ENCODE measurements at regions not wholly inside any gene's neighbourhood (a gene's known extent, or its start where the extent isn't known, plus 50 kb on each side); places are given as distances from the start of the nearest gene placed in this dataset.

DNA sequence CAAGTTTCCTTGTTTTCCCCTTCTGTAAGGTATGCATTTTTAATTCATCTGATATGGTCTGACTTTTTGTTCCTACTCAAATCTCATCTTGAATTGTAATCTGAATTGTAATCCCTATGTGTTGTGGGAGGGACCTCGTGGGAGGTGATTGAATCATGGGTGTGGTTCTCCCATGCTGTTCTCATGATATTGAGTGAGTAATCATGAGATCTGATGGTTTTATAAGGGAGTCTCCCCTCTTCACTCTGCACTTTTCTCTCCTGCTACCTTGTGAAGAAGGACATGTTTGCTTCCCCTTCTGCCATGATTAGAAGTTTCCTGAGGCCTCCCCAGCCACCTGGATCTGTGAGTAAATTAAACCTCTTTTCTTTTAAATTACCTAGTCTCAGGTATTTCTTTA is 476.1 kb downstream of the LPIN1 start:
- peaks cover 22% of the 10 kb centered on the region for H3K9me3 Mint-ChIP-seq
- no peak overlapping the region for H3K4me3 Mint-ChIP-seq
- no peaks in the 10 kb centered on the region for H3K4me1 Mint-ChIP-seq
- H3K27me3 Mint-ChIP-seq, result no peaks in the 10 kb centered on the region
- ATAC-seq (replicated peaks), result peak; percentile 83
- no peak overlapping the region for H3K27ac Mint-ChIP-seq
- no peaks in the 10 kb centered on the region for H3K36me3 Mint-ChIP-seq (ENCODE audit: low read depth)

DNA sequence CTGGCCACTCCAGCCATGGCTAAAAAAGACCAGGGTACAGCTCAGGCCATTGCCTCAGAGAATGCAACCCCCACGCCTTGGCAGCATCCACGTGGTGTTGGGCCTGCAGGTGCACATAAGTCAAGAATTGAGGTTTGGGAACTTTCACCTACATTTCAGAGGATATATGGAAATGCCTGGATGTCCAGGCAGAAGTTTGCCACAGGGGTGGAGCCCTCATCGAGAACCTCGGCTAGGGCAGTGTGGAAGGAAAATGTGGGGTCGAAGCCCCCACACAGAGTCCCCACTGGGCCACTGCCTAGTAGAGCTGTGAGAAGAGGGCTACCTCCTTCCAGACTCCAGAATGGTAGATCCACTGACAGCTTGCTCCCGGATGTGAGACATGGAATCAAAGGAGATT is 477.3 kb downstream of the LPIN1 start:
- no peaks in the 10 kb centered on the region for H3K4me1 Mint-ChIP-seq
- ATAC-seq (replicated peaks), result no peak
- H3K27me3 Mint-ChIP-seq, result no peaks in the 10 kb centered on the region
- H3K4me3 Mint-ChIP-seq, result no peak overlapping the region
- H3K36me3 Mint-ChIP-seq (ENCODE audit: low read depth), result no peaks in the 10 kb centered on the region
- peaks cover 22% of the 10 kb centered on the region for H3K9me3 Mint-ChIP-seq
- no peak overlapping the region for H3K27ac Mint-ChIP-seq

DNA sequence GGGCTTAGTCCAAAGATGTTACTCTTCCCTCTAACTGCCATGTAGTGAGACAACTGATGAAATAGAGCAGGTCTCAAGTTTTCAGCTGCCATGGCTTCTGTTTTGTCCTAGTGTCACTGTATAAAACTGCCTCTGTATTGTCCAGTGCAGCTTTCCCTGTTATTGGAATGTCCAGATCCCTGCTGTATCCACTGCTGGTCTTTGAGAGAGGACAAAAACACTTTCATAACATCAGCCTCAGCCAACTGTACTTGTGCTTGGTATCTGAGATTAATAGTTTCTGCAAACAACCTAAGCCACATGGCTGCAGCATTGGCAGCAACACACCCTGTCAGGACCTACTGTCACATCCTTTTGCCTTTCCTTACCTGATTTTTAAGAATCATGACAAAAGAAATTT is 480.2 kb downstream of the LPIN1 start:
- no peaks in the 10 kb centered on the region for H3K4me1 Mint-ChIP-seq
- H3K27ac Mint-ChIP-seq, result no peak overlapping the region
- H3K27me3 Mint-ChIP-seq, result no peaks in the 10 kb centered on the region
- no peaks in the 10 kb centered on the region for H3K36me3 Mint-ChIP-seq (ENCODE audit: low read depth)
- H3K4me3 Mint-ChIP-seq, result no peak overlapping the region
- no peak for ATAC-seq (replicated peaks)
- peaks cover 20% of the 10 kb centered on the region for H3K9me3 Mint-ChIP-seq

DNA sequence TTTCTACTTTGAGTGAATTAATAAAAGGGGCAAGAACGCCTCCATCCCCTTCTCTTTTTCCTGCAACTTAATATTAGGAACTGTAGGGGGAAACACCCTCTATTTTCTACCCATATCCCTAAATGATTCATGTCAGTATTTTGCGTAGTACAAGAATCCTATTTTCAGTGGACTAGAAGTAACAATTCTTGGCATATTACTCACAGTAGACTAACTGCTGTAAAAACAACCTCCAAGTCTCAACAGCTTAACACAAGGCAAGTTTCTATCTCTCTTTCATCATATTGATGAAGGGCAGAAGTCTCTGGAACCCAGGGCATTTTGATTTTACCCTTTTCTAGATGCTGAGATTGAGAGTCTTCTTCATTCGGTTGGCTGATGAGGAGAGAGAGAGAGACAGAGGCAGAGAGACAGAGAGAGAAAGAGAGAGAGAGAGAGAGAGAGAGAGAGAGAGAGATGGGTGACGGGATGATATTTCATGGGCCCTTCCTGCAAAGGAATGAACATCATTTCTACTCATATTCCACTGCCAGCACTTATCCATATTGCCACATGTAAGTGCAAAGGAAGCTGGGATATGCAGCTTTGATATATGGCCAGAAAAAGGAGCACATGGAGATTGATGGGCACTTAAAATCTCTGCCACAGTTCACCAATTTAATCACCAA is 481.6 kb downstream of the LPIN1 start:
- peaks cover 11% of the 10 kb centered on the region for H3K9me3 Mint-ChIP-seq
- no peak overlapping the region for H3K27ac Mint-ChIP-seq
- no peaks in the 10 kb centered on the region for H3K4me1 Mint-ChIP-seq
- H3K27me3 Mint-ChIP-seq, result no peaks in the 10 kb centered on the region
- H3K4me3 Mint-ChIP-seq, result no peak overlapping the region
- no peaks in the 10 kb centered on the region for H3K36me3 Mint-ChIP-seq (ENCODE audit: low read depth)
- no peak for ATAC-seq (replicated peaks)

DNA sequence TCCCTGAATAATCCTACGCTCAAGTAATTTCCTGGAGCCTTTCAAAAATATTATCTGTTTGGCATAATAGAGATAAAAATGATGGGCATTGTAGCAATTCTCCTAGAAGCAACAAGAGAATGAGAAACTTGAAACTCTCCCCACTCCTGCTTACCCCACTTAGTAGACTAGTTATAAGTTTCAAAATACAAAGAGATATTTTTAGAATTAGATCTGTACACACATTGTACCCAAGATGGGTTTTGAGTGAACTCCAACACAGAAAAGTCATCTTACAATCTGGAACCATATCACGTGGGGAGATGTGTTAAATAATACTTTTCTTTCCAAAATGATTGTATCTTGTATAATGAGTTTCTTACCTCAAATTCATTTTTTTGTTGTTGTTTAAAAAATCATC is 484.9 kb downstream of the LPIN1 start:
- Mint-ChIP-seq H3K27me3 (no peaks in the 10 kb centered on the region), H3K4me1 (no peaks in the 10 kb centered on the region), H3K27ac (no peak overlapping the region), H3K9me3 (no peaks in the 10 kb centered on the region), H3K4me3 (no peak overlapping the region), H3K36me3 (ENCODE audit: low read depth) (no peaks in the 10 kb centered on the region)
- ATAC-seq (replicated peaks), result no peak

DNA sequence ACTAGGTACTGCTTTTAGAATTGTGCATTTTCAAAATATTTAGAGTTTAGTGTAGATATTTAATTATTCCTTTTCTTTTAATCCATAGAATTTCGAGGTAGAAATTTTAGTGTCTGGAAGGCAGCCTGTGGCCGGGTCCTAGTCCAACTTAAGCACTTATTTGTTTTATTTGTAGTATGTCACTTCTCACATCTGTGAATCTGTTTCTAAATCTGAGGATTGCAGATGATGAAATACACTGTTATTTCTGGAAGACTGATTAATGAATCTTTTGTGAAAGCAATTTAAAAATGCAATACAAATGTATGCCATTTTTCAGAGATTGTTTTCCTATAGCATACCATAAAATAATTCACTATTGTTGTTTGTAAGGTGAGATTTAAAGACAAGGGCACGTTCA is 483.9 kb upstream of the TRIB2 start:
- ATAC-seq (replicated peaks), result no peak
- Mint-ChIP-seq H3K27me3 (no peaks in the 10 kb centered on the region), H3K9me3 (no peaks in the 10 kb centered on the region), H3K4me1 (no peaks in the 10 kb centered on the region), H3K36me3 (ENCODE audit: low read depth) (no peaks in the 10 kb centered on the region), H3K27ac (no peak overlapping the region), H3K4me3 (no peak overlapping the region)

DNA sequence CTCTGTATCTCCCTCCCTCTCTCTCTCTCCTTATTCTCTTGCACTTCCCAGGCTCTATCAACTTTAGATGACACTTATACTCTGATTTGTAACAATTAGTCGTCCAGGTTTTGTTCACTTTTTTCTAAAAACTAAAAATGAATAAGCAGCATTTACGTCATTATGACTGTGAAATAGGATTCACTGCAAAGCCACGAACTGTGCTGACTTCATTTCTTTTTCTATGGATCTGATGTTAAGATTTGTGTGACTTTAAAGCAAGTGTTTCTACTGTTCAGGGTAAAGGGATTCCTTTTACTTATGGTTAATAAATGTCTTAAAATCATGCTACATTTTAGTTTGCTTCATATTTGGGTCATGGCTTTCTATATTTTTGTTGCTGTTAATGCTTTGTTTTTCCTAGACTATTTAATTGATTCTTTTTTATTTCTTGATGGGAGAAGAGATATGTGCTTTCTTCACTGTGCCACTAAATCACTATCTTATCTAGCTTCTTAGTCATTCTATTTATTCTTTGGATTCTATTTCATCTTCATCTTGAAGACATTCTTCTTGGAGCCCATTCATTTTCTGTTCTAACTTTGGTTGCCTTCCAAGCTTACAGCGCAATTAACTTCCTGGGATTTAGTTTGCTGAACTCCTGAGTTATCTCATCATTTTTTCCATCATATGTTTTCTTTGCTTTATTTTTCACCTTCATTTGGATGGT is 480.4 kb upstream of the TRIB2 start:
- no peak for ATAC-seq (replicated peaks)

DNA sequence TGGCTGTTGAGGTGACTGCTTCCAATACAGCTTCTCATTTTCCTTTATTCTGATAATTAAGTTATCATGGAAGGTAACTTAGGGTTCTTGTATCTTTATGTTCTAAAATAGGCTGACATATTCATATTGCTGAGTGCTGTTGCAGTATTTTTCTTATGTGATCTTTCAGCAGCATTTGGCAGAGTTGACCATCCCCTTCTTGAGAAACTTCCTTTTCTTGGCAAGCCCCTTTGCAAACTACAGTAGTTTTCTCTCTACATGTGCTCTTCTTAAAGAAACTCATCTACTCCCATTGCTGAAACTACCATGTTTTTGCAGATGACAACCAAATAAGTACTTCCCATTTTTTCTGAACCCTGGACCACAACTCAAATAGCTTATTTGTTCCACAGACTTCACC is 476.5 kb upstream of the TRIB2 start:
- no peaks in the 10 kb centered on the region for H3K36me3 Mint-ChIP-seq (ENCODE audit: low read depth)
- ATAC-seq (replicated peaks), result no peak
- no peaks in the 10 kb centered on the region for H3K9me3 Mint-ChIP-seq

More for the DNA sequence above, 480.4 kb upstream of the TRIB2 start:
- Mint-ChIP-seq H3K9me3 (no peaks in the 10 kb centered on the region), H3K36me3 (ENCODE audit: low read depth) (no peaks in the 10 kb centered on the region), H3K4me1 (no peaks in the 10 kb centered on the region), H3K4me3 (no peak overlapping the region), H3K27me3 (no peaks in the 10 kb centered on the region), H3K27ac (no peak overlapping the region)

DNA sequence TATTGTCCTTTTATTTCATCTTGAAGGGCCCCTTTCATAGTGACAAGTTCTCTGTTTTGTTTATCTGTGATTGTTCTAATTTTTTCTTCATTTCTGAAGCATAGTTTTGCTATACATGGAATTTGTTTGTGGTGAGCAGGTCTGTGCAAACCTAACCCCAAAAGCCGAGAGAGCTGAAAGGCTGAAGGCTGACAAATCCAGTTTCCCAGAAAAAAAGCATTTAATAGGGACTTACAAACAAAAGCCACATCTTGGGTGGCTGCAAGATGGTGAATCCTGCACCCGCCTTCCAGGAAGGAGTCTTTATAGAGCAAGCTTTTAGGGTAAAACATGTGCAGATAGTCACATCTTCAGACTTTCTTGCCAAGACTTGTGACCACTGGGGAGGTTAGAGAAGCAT is 473.4 kb upstream of the TRIB2 start:
- ATAC-seq (replicated peaks), result no peak
- Mint-ChIP-seq H3K9me3 (no peaks in the 10 kb centered on the region), H3K27ac (no peak overlapping the region), H3K4me3 (no peak overlapping the region), H3K4me1 (no peaks in the 10 kb centered on the region), H3K27me3 (no peaks in the 10 kb centered on the region), H3K36me3 (ENCODE audit: low read depth) (no peaks in the 10 kb centered on the region)

More for the DNA sequence above, 476.5 kb upstream of the TRIB2 start:
- Mint-ChIP-seq H3K4me3 (no peak overlapping the region), H3K4me1 (no peaks in the 10 kb centered on the region), H3K27me3 (no peaks in the 10 kb centered on the region), H3K27ac (no peak overlapping the region)

DNA sequence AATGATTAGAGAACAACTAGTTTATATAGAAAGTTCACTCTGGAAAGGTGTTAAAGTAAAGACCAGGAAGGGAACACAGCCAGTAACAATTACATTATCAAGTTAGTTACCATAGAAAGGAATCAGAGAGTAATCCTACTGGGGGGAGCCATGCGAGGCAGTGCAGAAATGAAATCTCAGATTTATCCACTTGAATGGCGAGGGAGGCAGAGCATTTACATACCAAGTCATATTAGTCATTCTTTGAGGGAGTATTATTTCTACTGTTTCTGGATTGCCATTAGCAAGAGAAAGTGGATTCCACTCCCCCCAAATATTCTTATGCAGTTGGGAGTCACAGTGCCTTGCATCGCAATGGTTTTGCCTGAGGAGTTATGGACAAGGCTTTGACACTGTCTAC is 472.7 kb upstream of the TRIB2 start:
- Mint-ChIP-seq H3K4me3 (no peak overlapping the region), H3K27me3 (no peaks in the 10 kb centered on the region), H3K4me1 (no peaks in the 10 kb centered on the region), H3K9me3 (no peaks in the 10 kb centered on the region), H3K36me3 (ENCODE audit: low read depth) (no peaks in the 10 kb centered on the region), H3K27ac (no peak overlapping the region)
- no peak for ATAC-seq (replicated peaks)

DNA sequence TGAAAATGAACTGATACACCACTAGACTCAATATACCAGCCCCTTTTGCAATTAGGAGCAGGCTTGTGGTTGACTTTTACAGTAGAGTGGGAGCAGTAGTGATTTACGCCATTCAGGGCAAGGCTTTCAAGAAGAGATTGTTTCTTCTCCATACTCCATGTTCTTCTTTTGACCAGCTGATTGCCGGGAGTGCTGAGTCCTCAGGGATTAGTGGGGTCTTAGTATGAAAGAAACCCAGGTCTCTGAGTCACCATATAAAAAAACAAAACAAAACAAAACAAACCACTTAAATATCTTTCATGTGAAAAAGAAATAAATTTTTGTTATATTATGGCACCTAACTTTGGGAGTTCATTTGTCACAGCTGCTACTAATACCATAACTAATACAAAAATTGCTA is 465.6 kb upstream of the TRIB2 start:
- no peak overlapping the region for H3K4me3 Mint-ChIP-seq
- H3K4me1 Mint-ChIP-seq, result no peaks in the 10 kb centered on the region
- H3K36me3 Mint-ChIP-seq (ENCODE audit: low read depth), result no peaks in the 10 kb centered on the region
- peaks cover 3% of the 10 kb centered on the region for H3K9me3 Mint-ChIP-seq
- no peaks in the 10 kb centered on the region for H3K27me3 Mint-ChIP-seq
- no peak for ATAC-seq (replicated peaks)
- H3K27ac Mint-ChIP-seq, result no peak overlapping the region

DNA sequence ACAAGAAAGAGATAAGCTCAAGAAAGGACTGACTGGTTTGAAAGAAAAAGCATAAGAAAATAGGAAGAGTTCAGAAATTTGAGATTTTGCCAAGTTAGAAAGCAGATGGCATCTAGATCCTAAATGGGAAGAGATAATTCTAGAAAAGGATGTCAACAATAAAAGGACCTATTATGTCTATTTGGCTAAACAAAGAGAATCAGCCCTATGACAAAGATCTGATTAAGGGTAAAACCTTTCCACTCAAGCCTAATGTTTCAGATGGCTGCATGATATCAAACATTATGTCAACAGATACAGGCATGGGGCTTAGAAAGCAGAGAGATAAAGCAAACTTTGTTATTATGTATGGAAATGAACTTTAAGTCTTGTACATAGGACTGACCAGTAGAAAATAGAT is 465.0 kb upstream of the TRIB2 start:
- no peaks in the 10 kb centered on the region for H3K4me1 Mint-ChIP-seq
- no peaks in the 10 kb centered on the region for H3K27me3 Mint-ChIP-seq
- H3K4me3 Mint-ChIP-seq, result no peak overlapping the region

DNA sequence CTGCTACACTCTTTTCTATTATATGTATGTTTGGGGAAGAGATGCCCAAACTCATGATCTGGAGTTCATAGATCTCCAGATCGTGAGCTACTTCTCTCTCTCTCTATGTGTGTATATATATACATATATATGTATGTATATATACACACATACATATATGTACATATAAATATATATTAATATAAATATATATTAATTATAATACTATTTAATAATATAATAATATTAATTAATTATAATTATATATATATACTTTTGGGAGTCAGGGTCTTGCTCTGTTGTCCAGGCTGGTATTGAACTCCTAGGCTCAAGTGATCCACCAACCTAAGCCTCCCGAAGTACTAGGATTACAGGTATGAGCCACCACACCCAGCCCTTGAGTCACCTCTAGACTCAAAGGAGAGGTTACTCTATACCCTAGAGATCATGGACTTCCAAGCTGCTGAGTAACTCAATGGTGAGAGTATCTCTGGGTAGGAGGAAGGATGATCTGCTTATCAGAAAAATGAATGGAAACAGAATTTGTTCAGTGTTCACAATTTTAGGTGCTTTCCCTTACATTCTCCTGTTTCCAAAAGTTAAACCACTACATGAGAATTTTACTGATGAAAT is 463.5 kb upstream of the TRIB2 start:
- H3K4me1 Mint-ChIP-seq, result no peaks in the 10 kb centered on the region
- H3K4me3 Mint-ChIP-seq, result no peak overlapping the region
- no peak overlapping the region for H3K27ac Mint-ChIP-seq
- peaks cover 3% of the 10 kb centered on the region for H3K9me3 Mint-ChIP-seq
- H3K36me3 Mint-ChIP-seq (ENCODE audit: low read depth), result no peaks in the 10 kb centered on the region
- H3K27me3 Mint-ChIP-seq, result no peaks in the 10 kb centered on the region
- ATAC-seq (replicated peaks), result no peak

More for the DNA sequence above, 465.0 kb upstream of the TRIB2 start:
- H3K27ac Mint-ChIP-seq, result no peak overlapping the region
- no peak for ATAC-seq (replicated peaks)
- H3K36me3 Mint-ChIP-seq (ENCODE audit: low read depth), result no peaks in the 10 kb centered on the region
- peaks cover 3% of the 10 kb centered on the region for H3K9me3 Mint-ChIP-seq

DNA sequence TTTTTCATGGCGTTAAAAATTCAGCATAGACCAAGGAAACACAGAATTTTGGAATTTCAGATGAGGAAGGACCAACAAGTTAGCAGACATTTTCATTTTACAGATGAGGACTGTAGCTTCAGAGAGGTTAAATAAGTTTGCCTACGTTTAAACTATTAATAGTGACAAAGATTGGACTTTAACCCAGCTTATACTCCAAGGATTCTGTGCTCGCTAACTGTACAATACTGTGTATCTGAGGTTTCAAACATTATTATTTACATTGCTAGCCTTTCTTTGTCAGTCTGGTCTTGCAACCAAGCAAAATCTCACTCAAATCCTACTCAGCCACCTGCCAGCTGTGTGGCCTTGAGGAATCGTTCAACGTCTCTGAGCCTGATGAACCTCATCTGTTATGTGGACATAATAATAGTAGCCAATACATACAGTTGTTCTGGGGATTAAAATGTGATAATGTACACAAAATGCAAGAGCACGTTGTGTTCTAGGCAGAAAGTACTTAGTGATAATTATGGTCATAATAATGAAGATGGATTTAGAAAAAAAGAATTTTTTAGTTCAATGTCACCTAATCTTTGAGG is 462.4 kb upstream of the TRIB2 start:
- Mint-ChIP-seq H3K4me3 (no peak overlapping the region), H3K27ac (no peak overlapping the region), H3K4me1 (no peaks in the 10 kb centered on the region), H3K27me3 (no peaks in the 10 kb centered on the region), H3K9me3 (peaks cover 3% of the 10 kb centered on the region), H3K36me3 (ENCODE audit: low read depth) (no peaks in the 10 kb centered on the region)
- no peak for ATAC-seq (replicated peaks)

DNA sequence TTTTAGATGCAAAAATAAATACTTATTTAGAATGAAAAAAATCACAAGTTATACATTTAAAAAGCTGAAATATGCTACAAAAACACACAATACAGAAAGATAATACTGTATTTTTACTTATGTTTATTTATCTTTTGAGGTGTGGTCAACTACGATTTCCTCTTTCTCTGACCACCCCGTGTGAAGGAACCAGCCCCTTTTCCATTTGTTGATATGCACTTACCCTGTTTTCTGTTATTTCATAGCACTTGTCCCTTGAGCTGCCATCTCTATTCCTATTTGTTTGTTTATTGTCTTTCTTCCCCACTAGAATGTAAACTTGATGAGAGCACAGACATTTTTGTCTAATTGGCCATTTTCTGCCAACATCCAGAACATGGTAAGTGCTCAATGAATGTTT is 460.5 kb upstream of the TRIB2 start:
- H3K4me1 Mint-ChIP-seq, result no peaks in the 10 kb centered on the region
- no peaks in the 10 kb centered on the region for H3K9me3 Mint-ChIP-seq
- ATAC-seq (replicated peaks), result no peak
- H3K4me3 Mint-ChIP-seq, result no peak overlapping the region
- H3K27me3 Mint-ChIP-seq, result no peaks in the 10 kb centered on the region
- no peak overlapping the region for H3K27ac Mint-ChIP-seq
- H3K36me3 Mint-ChIP-seq (ENCODE audit: low read depth), result no peaks in the 10 kb centered on the region
